Activated CD4-positive, alpha-beta T cell treated with anti-CD3 and anti-CD28 coated beads, Interleukin-2, amount 10 ng/mL, durations not matched to agents 24 days and 14 days (primary cell): ENCODE measurements at regions not wholly inside any gene's neighbourhood (a gene's known extent, or its start where the extent isn't known, plus 50 kb on each side); places are given as distances from the start of the nearest gene placed in this dataset.

Experiments
- DNase-seq: peaks from one replicate; pipeline ENCODE4 v3.0.0; 2022
- H3K27ac Mint-ChIP-seq: one replicate; pipeline ENCODE4 v1.8.0; 2022; ENCODE audit warnings: mild to moderate bottlenecking, mixed read lengths
- H3K27me3 Mint-ChIP-seq: one replicate; pipeline ENCODE4 v1.8.0; 2022; ENCODE audit warnings: mixed read lengths
- H3K36me3 Mint-ChIP-seq: one replicate; pipeline ENCODE4 v1.8.0; 2022; ENCODE audit warnings: low read depth, mild to moderate bottlenecking, mixed read lengths
- H3K4me1 Mint-ChIP-seq: one replicate; pipeline ENCODE4 v1.8.0; 2021; ENCODE audit warnings: mixed read lengths
- H3K4me3 Mint-ChIP-seq: one replicate; pipeline ENCODE4 v1.8.0; 2022; ENCODE audit warnings: mild to moderate bottlenecking, moderate library complexity, mixed read lengths
- H3K9me3 Mint-ChIP-seq: one replicate; pipeline ENCODE4 v1.8.0; 2021; ENCODE audit warnings: mixed read lengths
- intact Hi-C: fragments of 100-400 bp; cut with micrococcal nuclease; formaldehyde crosslinking; loops from one replicate; pipeline ENCODE4 v1.15.1; 2023

- peaks cover 4% of the 10 kb centered on the region for H3K9me3 Mint-ChIP-seq
Observed at GRCh38 chr13:66003558-66003957, 1226.6 kb downstream of the PCDH9 start.

GRCh38 chr13:66001140-66001539, 1229.0 kb downstream of the PCDH9 start:
- Mint-ChIP-seq H3K9me3 (peaks cover 4% of the 10 kb centered on the region), H3K4me3 (no peak overlapping the region), H3K36me3 (no peaks in the 10 kb centered on the region), H3K27me3 (no peaks in the 10 kb centered on the region), H3K27ac (no peak overlapping the region), H3K4me1 (no peaks in the 10 kb centered on the region)
- DNase-seq, result no peak
- intact Hi-C loops, result no loop called here

More at GRCh38 chr13:66003558-66003957, 1226.6 kb downstream of the PCDH9 start:
- DNase-seq, result no peak
- intact Hi-C loops, result no loop called here
- Mint-ChIP-seq H3K27me3 (no peaks in the 10 kb centered on the region), H3K4me3 (no peak overlapping the region), H3K36me3 (no peaks in the 10 kb centered on the region), H3K27ac (no peak overlapping the region), H3K4me1 (no peaks in the 10 kb centered on the region)

- no peaks in the 10 kb centered on the region for H3K27me3 Mint-ChIP-seq
- no peaks in the 10 kb centered on the region for H3K36me3 Mint-ChIP-seq
- no peak for DNase-seq
- intact Hi-C loops, result no loop called here
- no peak overlapping the region for H3K4me3 Mint-ChIP-seq
- H3K4me1 Mint-ChIP-seq, result no peaks in the 10 kb centered on the region
- no peak overlapping the region for H3K27ac Mint-ChIP-seq
- H3K9me3 Mint-ChIP-seq, result peaks cover 4% of the 10 kb centered on the region
Observed at GRCh38 chr13:65999411-65999810, 1230.7 kb downstream of the PCDH9 start.

- H3K4me1 Mint-ChIP-seq, result no peaks in the 10 kb centered on the region
- no peak overlapping the region for H3K27ac Mint-ChIP-seq
- intact Hi-C loops, result no loop called here
- H3K36me3 Mint-ChIP-seq, result no peaks in the 10 kb centered on the region
- H3K27me3 Mint-ChIP-seq, result no peaks in the 10 kb centered on the region
- H3K4me3 Mint-ChIP-seq, result no peak overlapping the region
- DNase-seq, result no peak
- H3K9me3 Mint-ChIP-seq, result peaks cover 3% of the 10 kb centered on the region
Observed at GRCh38 chr13:65990684-65991083, 1239.5 kb downstream of the PCDH9 start.

GRCh38 chr13:65985612-65986011, 1244.5 kb downstream of the PCDH9 start:
- H3K27ac Mint-ChIP-seq, result no peak overlapping the region
- no peak for DNase-seq
- no peak overlapping the region for H3K4me3 Mint-ChIP-seq
- H3K27me3 Mint-ChIP-seq, result no peaks in the 10 kb centered on the region
- no peaks in the 10 kb centered on the region for H3K36me3 Mint-ChIP-seq
- intact Hi-C loops, result no loop called here
- no peaks in the 10 kb centered on the region for H3K4me1 Mint-ChIP-seq
- no peaks in the 10 kb centered on the region for H3K9me3 Mint-ChIP-seq

GRCh38 chr13:65977525-65977924, 1252.6 kb downstream of the PCDH9 start:
- intact Hi-C loops, result no loop called here
- no peak overlapping the region for H3K4me3 Mint-ChIP-seq
- H3K27ac Mint-ChIP-seq, result no peak overlapping the region

GRCh38 chr13:65971541-65971940, 1258.6 kb downstream of the PCDH9 start:
- peaks cover 5% of the 10 kb centered on the region for H3K9me3 Mint-ChIP-seq
- intact Hi-C loops, result no loop called here
- H3K27me3 Mint-ChIP-seq, result no peaks in the 10 kb centered on the region
- DNase-seq, result no peak
- no peak overlapping the region for H3K27ac Mint-ChIP-seq
- H3K36me3 Mint-ChIP-seq, result no peaks in the 10 kb centered on the region
- H3K4me1 Mint-ChIP-seq, result no peaks in the 10 kb centered on the region
- no peak overlapping the region for H3K4me3 Mint-ChIP-seq

More at GRCh38 chr13:65977525-65977924, 1252.6 kb downstream of the PCDH9 start:
- Mint-ChIP-seq H3K9me3 (peaks cover 5% of the 10 kb centered on the region), H3K36me3 (no peaks in the 10 kb centered on the region), H3K4me1 (no peaks in the 10 kb centered on the region), H3K27me3 (no peaks in the 10 kb centered on the region)
- no peak for DNase-seq

GRCh38 chr13:65966991-65967451, 1263.1 kb downstream of the PCDH9 start:
- DNase-seq, result no peak
- H3K36me3 Mint-ChIP-seq, result no peaks in the 10 kb centered on the region
- H3K4me1 Mint-ChIP-seq, result no peaks in the 10 kb centered on the region
- H3K27ac Mint-ChIP-seq, result no peak overlapping the region
- no peaks in the 10 kb centered on the region for H3K9me3 Mint-ChIP-seq
- intact Hi-C loops, result no loop called here
- H3K4me3 Mint-ChIP-seq, result no peak overlapping the region
- no peaks in the 10 kb centered on the region for H3K27me3 Mint-ChIP-seq

- DNase-seq, result no peak
- Mint-ChIP-seq H3K4me1 (no peaks in the 10 kb centered on the region), H3K9me3 (no peaks in the 10 kb centered on the region), H3K36me3 (no peaks in the 10 kb centered on the region), H3K4me3 (no peak overlapping the region), H3K27me3 (no peaks in the 10 kb centered on the region), H3K27ac (no peak overlapping the region)
- intact Hi-C loops, result no loop called here
Observed at GRCh38 chr13:65965501-65965900, 1264.6 kb downstream of the PCDH9 start.

- Mint-ChIP-seq H3K36me3 (no peaks in the 10 kb centered on the region), H3K27me3 (no peaks in the 10 kb centered on the region), H3K9me3 (no peaks in the 10 kb centered on the region), H3K4me1 (no peaks in the 10 kb centered on the region), H3K27ac (no peak overlapping the region), H3K4me3 (no peak overlapping the region)
- no peak for DNase-seq
- intact Hi-C loops, result no loop called here
Observed at GRCh38 chr13:65964672-65965071, 1265.5 kb downstream of the PCDH9 start.

- Mint-ChIP-seq H3K4me3 (no peak overlapping the region), H3K9me3 (no peaks in the 10 kb centered on the region), H3K36me3 (no peaks in the 10 kb centered on the region)
Observed at GRCh38 chr13:65959305-65959704, 1270.8 kb downstream of the PCDH9 start.

GRCh38 chr13:65946387-65946786, 1283.7 kb downstream of the PCDH9 start:
- DNase-seq, result no peak
- no peaks in the 10 kb centered on the region for H3K27me3 Mint-ChIP-seq
- H3K4me3 Mint-ChIP-seq, result no peak overlapping the region
- no peaks in the 10 kb centered on the region for H3K36me3 Mint-ChIP-seq
- H3K4me1 Mint-ChIP-seq, result no peaks in the 10 kb centered on the region
- H3K27ac Mint-ChIP-seq, result no peak overlapping the region
- peaks cover 3% of the 10 kb centered on the region for H3K9me3 Mint-ChIP-seq
- intact Hi-C loops, result no loop called here

More at GRCh38 chr13:65959305-65959704, 1270.8 kb downstream of the PCDH9 start:
- H3K27me3 Mint-ChIP-seq, result no peaks in the 10 kb centered on the region
- no peaks in the 10 kb centered on the region for H3K4me1 Mint-ChIP-seq
- H3K27ac Mint-ChIP-seq, result no peak overlapping the region
- intact Hi-C loops, result no loop called here
- no peak for DNase-seq

GRCh38 chr13:65943708-65944107, 1286.4 kb downstream of the PCDH9 start:
- Mint-ChIP-seq H3K36me3 (no peaks in the 10 kb centered on the region), H3K9me3 (no peaks in the 10 kb centered on the region), H3K4me3 (no peak overlapping the region), H3K27ac (no peak overlapping the region), H3K27me3 (no peaks in the 10 kb centered on the region), H3K4me1 (no peaks in the 10 kb centered on the region)
- no peak for DNase-seq
- intact Hi-C loops, result no loop called here

- Mint-ChIP-seq H3K27ac (no peak overlapping the region), H3K4me1 (no peaks in the 10 kb centered on the region), H3K9me3 (no peaks in the 10 kb centered on the region), H3K27me3 (no peaks in the 10 kb centered on the region), H3K4me3 (no peak overlapping the region), H3K36me3 (no peaks in the 10 kb centered on the region)
- DNase-seq, result no peak
- intact Hi-C loops, result no loop called here
Observed at GRCh38 chr13:65943024-65943423, 1287.1 kb downstream of the PCDH9 start.

GRCh38 chr13:65940720-65941119, 1289.4 kb downstream of the PCDH9 start:
- Mint-ChIP-seq H3K36me3 (no peaks in the 10 kb centered on the region), H3K27ac (no peak overlapping the region), H3K9me3 (no peaks in the 10 kb centered on the region), H3K4me3 (no peak overlapping the region), H3K27me3 (no peaks in the 10 kb centered on the region), H3K4me1 (no peaks in the 10 kb centered on the region)
- intact Hi-C loops, result no loop called here
- DNase-seq, result no peak
